ENCODE measurements at regions not wholly inside any gene's neighbourhood (a gene's known extent, or its start where the extent isn't known, plus 50 kb on each side); places are given as distances from the start of the nearest gene placed in this dataset.

DNA sequence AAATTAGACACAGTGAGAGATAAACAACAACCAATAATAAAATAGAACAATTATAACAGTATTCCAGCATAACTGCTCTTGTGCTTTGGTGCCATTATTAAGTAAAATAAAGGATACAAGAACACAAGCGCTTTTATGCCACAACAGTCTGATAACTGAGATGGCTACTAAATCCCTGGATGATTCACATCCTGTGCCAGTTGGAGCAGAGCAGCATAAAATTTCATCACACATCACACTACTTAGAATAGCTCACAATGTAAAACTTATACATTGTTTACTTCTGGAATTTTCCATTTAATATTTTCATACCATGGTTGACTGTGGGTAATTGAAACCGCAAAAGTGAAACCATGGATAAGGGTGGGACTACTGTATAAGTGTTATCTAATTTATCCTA lies 399.9 kb upstream of the CNKSR2 start:
- TF ChIP-seq, protein P1, sequence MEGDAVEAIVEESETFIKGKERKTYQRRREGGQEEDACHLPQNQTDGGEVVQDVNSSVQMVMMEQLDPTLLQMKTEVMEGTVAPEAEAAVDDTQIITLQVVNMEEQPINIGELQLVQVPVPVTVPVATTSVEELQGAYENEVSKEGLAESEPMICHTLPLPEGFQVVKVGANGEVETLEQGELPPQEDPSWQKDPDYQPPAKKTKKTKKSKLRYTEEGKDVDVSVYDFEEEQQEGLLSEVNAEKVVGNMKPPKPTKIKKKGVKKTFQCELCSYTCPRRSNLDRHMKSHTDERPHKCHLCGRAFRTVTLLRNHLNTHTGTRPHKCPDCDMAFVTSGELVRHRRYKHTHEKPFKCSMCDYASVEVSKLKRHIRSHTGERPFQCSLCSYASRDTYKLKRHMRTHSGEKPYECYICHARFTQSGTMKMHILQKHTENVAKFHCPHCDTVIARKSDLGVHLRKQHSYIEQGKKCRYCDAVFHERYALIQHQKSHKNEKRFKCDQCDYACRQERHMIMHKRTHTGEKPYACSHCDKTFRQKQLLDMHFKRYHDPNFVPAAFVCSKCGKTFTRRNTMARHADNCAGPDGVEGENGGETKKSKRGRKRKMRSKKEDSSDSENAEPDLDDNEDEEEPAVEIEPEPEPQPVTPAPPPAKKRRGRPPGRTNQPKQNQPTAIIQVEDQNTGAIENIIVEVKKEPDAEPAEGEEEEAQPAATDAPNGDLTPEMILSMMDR (conservative IDR thresholded peaks at IDR 0.05; ENCODE audit: low read length): no peak
- TF ChIP-seq EZH2phosphoT487 (IDR thresholded peaks at IDR 0.05; ENCODE audit: borderline replicate concordance, low read depth, low read length): no peak
